Suprapubic skin (tissue), 4 donors: ENCODE measurements at regions not wholly inside any gene's neighbourhood (a gene's known extent, or its start where the extent isn't known, plus 50 kb on each side); places are given as distances from the start of the nearest gene placed in this dataset.
A peak's percentile ranks its signal among the peaks of the same experiment; 100 is the strongest.
"Not testable (repeated sequence)": the region's sequence is repeated elsewhere in the genome, so short reads cannot be mapped to it uniquely, and the experiment has no call there.

Experiments used
- DNase-seq, 2 donors: peaks; one replicate each; pipeline ENCODE4 v3.0.0-alpha.2; 2019; ENCODE audit warnings: low spot score in 2 of 2
- H3K27ac ChIP-seq: fragments of 200-600 bp; sonication (generic); one replicate; pipeline ENCODE4 v1.5.1; 2019
- H3K27me3 ChIP-seq: fragments of 200-600 bp; sonication (generic); one replicate; pipeline ENCODE4 v1.5.1; 2019
- H3K36me3 ChIP-seq: fragments of 200-600 bp; sonication (generic); one replicate; pipeline ENCODE4 v1.5.1; 2019
- H3K4me1 ChIP-seq: fragments of 200-600 bp; sonication (generic); one replicate; pipeline ENCODE4 v1.5.1; 2019
- H3K4me3 ChIP-seq: fragments of 200-600 bp; sonication (generic); one replicate; pipeline ENCODE4 v1.5.1; 2019; ENCODE audit warnings: mild to moderate bottlenecking
- H3K9me3 ChIP-seq: fragments of 200-600 bp; sonication (generic); one replicate; pipeline ENCODE4 v1.5.1; 2019
- EP300 ChIP-seq: sonication (generic); formaldehyde crosslinking; IDR thresholded peaks from one replicate; pipeline ENCODE4 v1.6.1; 2017; ENCODE audit warnings: antibody characterized with exemption
- POLR2A ChIP-seq, 2 donors: fragments of 450-650 bp; IDR thresholded peaks; one replicate each; pipeline ENCODE4 v1.6.1; 2017; ENCODE audit warnings: antibody characterized with exemption in 2 of 2, mild to moderate bottlenecking in 2 of 2, moderate library complexity in 2 of 2
- POLR2AphosphoS5 ChIP-seq, 3 donors: sonication (generic); formaldehyde crosslinking; IDR thresholded peaks; one replicate each; pipeline ENCODE4 v1.6.1; 2017; ENCODE audit warnings: antibody characterized with exemption in 3 of 3
- WGBS: methylation state at CpG from one replicate; pipeline ENCODE4 v1.1.5; 2018; 5-methylcytosine and 5-hydroxymethylcytosine counted together
- TF ChIP-seq, protein P1 (sequence below), 2 donors: fragments of 200-600 bp in 1 of 2; fragments of 450-650 bp in 1 of 2; sonication (generic) in 1 of 2; IDR thresholded peaks; one replicate each; pipeline ENCODE4 v1.5.1; 2016 to 2019; ENCODE audit warnings: antibody characterized with exemption in 2 of 2, mild to moderate bottlenecking in 1 of 2, moderate library complexity in 1 of 2

DNA sequence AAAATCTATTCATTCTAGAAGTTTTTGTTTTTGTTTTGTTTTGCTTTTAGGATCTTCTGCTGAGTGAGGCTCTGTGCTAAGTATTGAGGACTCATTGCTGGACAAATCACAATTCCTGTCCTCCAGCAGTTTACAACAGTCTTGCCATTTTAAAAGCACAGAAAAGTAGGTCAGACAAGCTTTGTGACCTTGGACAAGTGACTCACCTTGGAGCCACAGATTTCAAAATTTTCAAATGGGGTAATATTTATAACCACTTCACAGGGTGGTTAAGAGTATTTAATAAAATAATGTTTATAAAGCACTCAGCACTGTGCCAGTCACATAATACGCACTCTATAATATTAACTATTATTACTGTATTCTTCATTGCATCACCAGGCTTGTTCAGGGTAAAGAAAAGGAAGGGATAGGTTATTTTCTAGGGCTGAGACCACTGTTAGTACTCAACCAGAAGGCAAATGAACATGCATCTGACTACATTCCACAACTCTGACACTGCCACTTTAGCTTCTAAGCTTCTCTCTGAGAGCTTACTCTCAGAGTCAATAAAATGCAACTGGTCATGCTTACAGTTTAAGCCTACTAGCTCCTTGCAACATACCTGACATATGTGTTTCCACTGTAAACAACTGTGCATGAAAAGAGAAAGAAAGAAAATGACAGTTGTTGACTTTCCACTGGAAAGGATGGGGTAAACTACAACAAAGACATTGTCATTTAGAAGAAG lies 63.2 kb upstream of the FIBIN start:
- peak overlapping the region; percentile 22 for H3K27ac ChIP-seq
- WGBS: 46% methylated on average over 1 of the region's 1 CpG

DNA sequence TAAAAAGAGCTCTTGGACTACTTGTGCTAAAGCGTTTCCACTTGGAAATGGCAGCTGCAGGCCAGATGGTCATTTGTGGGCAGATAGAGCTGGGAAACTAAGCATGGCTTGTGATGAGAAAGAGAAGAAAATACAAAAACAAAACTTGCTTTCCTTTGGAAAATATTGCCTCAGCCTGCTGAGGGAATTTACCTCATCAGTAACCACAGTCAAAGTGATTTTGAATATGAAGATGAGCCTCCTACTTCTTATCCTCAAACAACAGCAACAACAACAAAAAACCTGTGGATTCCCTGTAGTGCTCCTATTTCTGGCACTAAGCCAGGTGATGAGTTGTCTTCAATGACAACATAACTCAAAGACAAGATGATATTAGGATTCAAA lies 62.7 kb upstream of the FIBIN start:
- 48% methylated on average over 1 of the region's 1 CpG for WGBS
- TF ChIP-seq POLR2A (IDR thresholded peaks at IDR 0.05) (no peak), EP300 (no peak), POLR2AphosphoS5 (IDR thresholded peaks at IDR 0.05) (no peak)
- TF ChIP-seq, protein P1, sequence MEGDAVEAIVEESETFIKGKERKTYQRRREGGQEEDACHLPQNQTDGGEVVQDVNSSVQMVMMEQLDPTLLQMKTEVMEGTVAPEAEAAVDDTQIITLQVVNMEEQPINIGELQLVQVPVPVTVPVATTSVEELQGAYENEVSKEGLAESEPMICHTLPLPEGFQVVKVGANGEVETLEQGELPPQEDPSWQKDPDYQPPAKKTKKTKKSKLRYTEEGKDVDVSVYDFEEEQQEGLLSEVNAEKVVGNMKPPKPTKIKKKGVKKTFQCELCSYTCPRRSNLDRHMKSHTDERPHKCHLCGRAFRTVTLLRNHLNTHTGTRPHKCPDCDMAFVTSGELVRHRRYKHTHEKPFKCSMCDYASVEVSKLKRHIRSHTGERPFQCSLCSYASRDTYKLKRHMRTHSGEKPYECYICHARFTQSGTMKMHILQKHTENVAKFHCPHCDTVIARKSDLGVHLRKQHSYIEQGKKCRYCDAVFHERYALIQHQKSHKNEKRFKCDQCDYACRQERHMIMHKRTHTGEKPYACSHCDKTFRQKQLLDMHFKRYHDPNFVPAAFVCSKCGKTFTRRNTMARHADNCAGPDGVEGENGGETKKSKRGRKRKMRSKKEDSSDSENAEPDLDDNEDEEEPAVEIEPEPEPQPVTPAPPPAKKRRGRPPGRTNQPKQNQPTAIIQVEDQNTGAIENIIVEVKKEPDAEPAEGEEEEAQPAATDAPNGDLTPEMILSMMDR (IDR thresholded peaks at IDR 0.05): no peak
- no peaks in the 10 kb centered on the region for H3K36me3 ChIP-seq
- H3K27ac ChIP-seq: peak overlapping the region; percentile 56
- DNase-seq: no peak
- H3K27me3 ChIP-seq: no peaks in the 10 kb centered on the region
- H3K9me3 ChIP-seq: no peaks in the 10 kb centered on the region
- peaks cover 3% of the 10 kb centered on the region for H3K4me1 ChIP-seq
- no peak overlapping the region for H3K4me3 ChIP-seq

More for the DNA sequence above, 63.2 kb upstream of the FIBIN start:
- Histone ChIP-seq H3K36me3 (no peaks in the 10 kb centered on the region), H3K4me3 (no peak overlapping the region), H3K27me3 (no peaks in the 10 kb centered on the region), H3K9me3 (no peaks in the 10 kb centered on the region), H3K4me1 (peaks cover 3% of the 10 kb centered on the region)
- no peak for TF ChIP-seq POLR2A (IDR thresholded peaks at IDR 0.05)
- TF ChIP-seq, protein P1 (IDR thresholded peaks at IDR 0.05): no peak
- no peak for TF ChIP-seq POLR2AphosphoS5 (IDR thresholded peaks at IDR 0.05)
- no peak for TF ChIP-seq EP300
- no peak for DNase-seq

DNA sequence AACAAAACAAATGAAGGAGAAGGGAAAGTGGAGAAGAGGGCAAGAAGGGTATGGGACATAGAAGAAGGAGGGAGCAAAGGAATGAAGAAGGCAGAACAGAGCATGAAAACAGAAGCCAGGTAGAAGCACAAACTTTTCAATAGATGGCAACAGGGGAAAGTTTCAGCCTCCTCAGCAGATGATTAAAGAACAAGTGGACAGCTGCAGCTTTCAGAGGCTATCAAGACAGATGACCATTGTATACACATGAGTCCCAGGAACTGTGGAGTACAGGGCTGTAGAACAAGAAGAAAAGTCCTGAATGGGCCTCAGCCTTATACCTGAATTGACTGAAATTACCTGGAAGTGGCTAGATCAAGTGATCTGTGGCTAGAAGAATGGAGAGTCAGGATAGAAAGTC lies 62.0 kb upstream of the FIBIN start:
- no peak for DNase-seq
- TF ChIP-seq POLR2AphosphoS5 (IDR thresholded peaks at IDR 0.05) (no peak), EP300 (no peak), POLR2A (IDR thresholded peaks at IDR 0.05) (no peak)
- TF ChIP-seq, protein P1 (IDR thresholded peaks at IDR 0.05): no peak
- H3K4me3 ChIP-seq: no peak overlapping the region
- peaks cover 3% of the 10 kb centered on the region for H3K4me1 ChIP-seq
- H3K27me3 ChIP-seq: no peaks in the 10 kb centered on the region
- no peaks in the 10 kb centered on the region for H3K9me3 ChIP-seq
- H3K36me3 ChIP-seq: no peaks in the 10 kb centered on the region
- H3K27ac ChIP-seq: peak overlapping the region; percentile 56

DNA sequence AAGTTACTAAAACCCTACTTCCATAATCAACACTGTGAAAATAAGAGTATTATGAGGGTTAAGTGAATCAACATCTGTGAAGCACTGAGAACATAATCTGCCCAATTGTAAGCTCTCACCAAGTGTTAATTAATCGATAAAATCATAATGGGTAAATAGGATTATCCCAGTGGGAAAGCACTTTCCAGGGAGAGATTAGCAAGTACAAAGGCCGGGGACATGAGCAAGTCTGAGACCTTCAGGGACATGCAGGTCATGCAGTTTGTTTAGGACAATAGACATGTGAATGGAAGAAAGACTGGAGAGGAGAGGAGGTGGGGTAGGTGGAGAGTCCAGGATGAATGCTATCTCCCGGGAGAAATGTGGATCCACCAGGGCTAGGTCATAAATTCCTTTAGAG lies 57.8 kb upstream of the FIBIN start:
- Histone ChIP-seq H3K4me3 (no peak overlapping the region), H3K27ac (no peak overlapping the region), H3K9me3 (no peaks in the 10 kb centered on the region), H3K36me3 (no peaks in the 10 kb centered on the region), H3K27me3 (no peaks in the 10 kb centered on the region), H3K4me1 (no peaks in the 10 kb centered on the region)
- TF ChIP-seq, protein P1 (IDR thresholded peaks at IDR 0.05): no peak
- TF ChIP-seq POLR2AphosphoS5 (IDR thresholded peaks at IDR 0.05) (no peak), POLR2A (IDR thresholded peaks at IDR 0.05) (no peak), EP300 (no peak)
- 87% methylated on average over 3 of the region's 3 CpGs for WGBS
- no peak for DNase-seq

DNA sequence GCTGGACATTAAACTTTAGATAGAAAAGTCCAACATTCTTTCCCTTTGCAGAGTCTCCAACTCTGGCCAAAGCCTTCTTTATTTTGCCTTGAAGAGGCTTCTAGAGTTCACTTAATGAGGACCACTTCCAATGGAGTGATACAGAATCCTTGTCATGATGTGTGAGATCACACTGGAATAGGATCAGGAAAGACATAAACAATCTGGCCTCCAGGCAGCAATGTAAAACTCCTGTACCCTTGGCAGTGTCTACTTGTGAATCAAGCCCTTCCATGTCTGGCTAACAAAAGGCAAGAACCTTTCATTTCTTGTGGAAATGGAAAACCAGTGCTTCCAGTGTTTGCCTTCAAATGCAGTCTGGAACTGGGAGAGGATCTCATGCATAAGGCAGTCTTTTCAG lies 56.5 kb upstream of the FIBIN start:
- no peak for TF ChIP-seq EP300
- no peak for TF ChIP-seq POLR2AphosphoS5 (IDR thresholded peaks at IDR 0.05)
- TF ChIP-seq, protein P1 (IDR thresholded peaks at IDR 0.05): no peak
- TF ChIP-seq POLR2A (IDR thresholded peaks at IDR 0.05): no peak
- Histone ChIP-seq H3K36me3 (no peaks in the 10 kb centered on the region), H3K9me3 (no peaks in the 10 kb centered on the region), H3K27me3 (no peaks in the 10 kb centered on the region), H3K27ac (no peak overlapping the region), H3K4me3 (no peak overlapping the region), H3K4me1 (no peaks in the 10 kb centered on the region)
- DNase-seq: no peak

DNA sequence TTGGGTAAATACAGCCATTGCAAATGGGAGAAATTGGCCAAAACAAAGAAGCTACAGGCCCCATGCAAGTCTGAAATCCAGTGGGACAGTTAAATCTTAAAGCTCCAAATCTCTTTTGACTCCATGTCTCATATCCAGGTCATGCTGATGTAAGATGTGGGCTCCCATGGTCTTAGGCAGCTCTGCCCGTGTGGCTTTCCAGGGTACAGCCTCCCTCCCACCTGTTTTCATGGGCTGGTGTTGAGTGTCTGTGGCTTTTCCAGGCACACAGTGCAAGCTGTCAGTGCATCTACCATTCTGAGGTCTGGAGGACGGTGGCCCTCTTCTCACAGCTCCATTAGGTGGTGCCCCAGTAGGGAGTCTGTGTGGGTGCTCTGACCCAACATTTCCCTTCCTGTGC lies 53.4 kb upstream of the FIBIN start:
- H3K27me3 ChIP-seq, H3K4me3 ChIP-seq, H3K4me1 ChIP-seq, H3K36me3 ChIP-seq, H3K9me3 ChIP-seq, DNase-seq, H3K27ac ChIP-seq: not testable (repeated sequence)
- 95% methylated on average over 2 of the region's 2 CpGs for WGBS
